ENCODE measurements at regions not wholly inside any gene's neighbourhood (a gene's known extent, or its start where the extent isn't known, plus 50 kb on each side); places are given as distances from the start of the nearest gene placed in this dataset.

GRCh38 chr11:15835788-15836411 is 520.4 kb downstream of the SOX6 start:
- no peaks in the 10 kb centered on the region for H3K4me1 ChIP-seq (ENCODE audit: insufficient read depth, low read length)
- no peak overlapping the region for H3K27ac ChIP-seq (ENCODE audit: low read depth, low read length)
- Mint-ChIP-seq H3K4me3 (no peak overlapping the region), H3K27me3 (peaks cover 0 to 1% of the 10 kb centered on the region in 2 donors), H3K36me3 (no peaks in the 10 kb centered on the region), H3K4me1 (no peaks in the 10 kb centered on the region), H3K27ac (no peak overlapping the region), H3K9me3 (peaks cover 0 to 10% (median 0%) of the 10 kb centered on the region in 5 donors)
- DNase-seq = no peak
- H3K27me3 ChIP-seq (ENCODE audit: insufficient read depth, low read length, poor library complexity, severe bottlenecking) = no peaks in the 10 kb centered on the region
- no peaks in the 10 kb centered on the region for H3K9me3 ChIP-seq (ENCODE audit: low read length)
- ChIA-PET CTCF (interaction anchor here (1.4 kb wide), 1 partner anchor 16 kb away, joined by 4 read pairs; no protein-coding TSS in a partner anchor), POLR2A (no interaction called here)
- H3K36me3 ChIP-seq (ENCODE audit: insufficient read depth, low read length) = no peaks in the 10 kb centered on the region
- no peak overlapping the region for H3K4me3 ChIP-seq (ENCODE audit: low read length)

DNA sequence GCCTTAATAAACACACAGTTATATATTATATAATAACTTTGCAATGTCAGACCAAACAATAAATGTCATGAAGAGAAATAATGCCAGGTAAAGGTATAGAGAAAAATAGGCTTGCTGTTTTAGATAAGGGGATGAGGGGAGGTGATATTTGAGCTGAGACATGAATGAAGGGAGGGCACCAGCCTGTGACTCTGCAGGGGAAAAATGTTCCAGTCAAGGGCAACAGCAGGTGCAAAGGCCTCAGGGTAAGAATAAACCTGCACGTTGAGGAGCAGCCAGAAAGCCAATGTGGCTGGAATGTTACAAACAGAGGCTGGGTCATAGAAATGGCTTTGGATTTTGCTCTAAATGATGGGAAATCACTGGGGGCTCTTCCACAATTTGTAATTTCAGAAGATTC is 519.6 kb downstream of the SOX6 start:
- no peak overlapping the region for H3K27ac ChIP-seq (ENCODE audit: low read depth, low read length)
- no peak for DNase-seq
- no peak overlapping the region for H3K27ac Mint-ChIP-seq
- no peaks in the 10 kb centered on the region for H3K9me3 ChIP-seq (ENCODE audit: low read length)
- no peaks in the 10 kb centered on the region for H3K36me3 Mint-ChIP-seq
- H3K4me1 ChIP-seq (ENCODE audit: insufficient read depth, low read length) = no peaks in the 10 kb centered on the region
- no peaks in the 10 kb centered on the region for H3K36me3 ChIP-seq (ENCODE audit: insufficient read depth, low read length)
- no peak overlapping the region for H3K4me3 Mint-ChIP-seq
- no peaks in the 10 kb centered on the region for H3K27me3 ChIP-seq (ENCODE audit: insufficient read depth, low read length, poor library complexity, severe bottlenecking)
- POLR2A ChIA-PET = no interaction called here
- H3K27me3 Mint-ChIP-seq = peaks cover 0 to 1% of the 10 kb centered on the region in 2 donors
- CTCF ChIA-PET = no interaction called here
- peaks cover 0 to 10% (median 0%) of the 10 kb centered on the region in 5 donors for H3K9me3 Mint-ChIP-seq
- no peaks in the 10 kb centered on the region for H3K4me1 Mint-ChIP-seq
- no peak overlapping the region for H3K4me3 ChIP-seq (ENCODE audit: low read length)

DNA sequence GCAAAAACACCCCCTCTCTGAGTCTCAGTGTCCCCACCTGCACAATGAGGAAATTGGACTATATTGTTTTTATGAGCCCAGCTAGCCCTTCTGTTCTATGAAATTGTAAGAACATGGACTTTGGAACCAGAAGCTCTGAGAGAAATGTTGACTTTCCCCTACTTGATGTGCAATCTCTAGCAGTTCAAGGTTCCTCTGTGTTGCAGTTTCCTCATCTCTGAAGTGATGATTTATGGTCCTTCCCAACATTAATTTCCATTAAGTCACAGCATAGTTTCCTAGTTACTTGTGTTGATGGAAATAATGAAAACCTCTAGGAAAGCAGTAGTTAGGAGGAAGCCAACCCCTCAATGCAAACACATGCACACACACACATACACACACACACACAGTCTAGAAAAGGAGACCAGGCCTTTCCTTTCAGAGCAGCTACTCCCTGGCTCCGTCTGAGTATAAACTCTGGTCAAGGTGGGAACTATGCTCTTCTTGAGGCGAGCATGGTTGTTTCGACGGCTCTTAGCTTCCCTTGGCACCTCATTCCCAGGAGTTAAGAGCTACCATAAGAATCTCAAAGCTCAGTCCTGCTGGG is 518.4 kb downstream of the SOX6 start:
- Mint-ChIP-seq H3K4me1 (no peaks in the 10 kb centered on the region), H3K36me3 (no peaks in the 10 kb centered on the region), H3K4me3 (no peak overlapping the region), H3K27ac (no peak overlapping the region), H3K9me3 (peaks cover 0 to 10% (median 0%) of the 10 kb centered on the region in 5 donors), H3K27me3 (peaks cover 0 to 1% of the 10 kb centered on the region in 2 donors)
- no peak for DNase-seq
- ChIA-PET POLR2A (no interaction called here), CTCF (no interaction called here)
- no peak overlapping the region for H3K27ac ChIP-seq (ENCODE audit: low read depth, low read length)
- H3K36me3 ChIP-seq (ENCODE audit: insufficient read depth, low read length) = no peaks in the 10 kb centered on the region
- no peaks in the 10 kb centered on the region for H3K4me1 ChIP-seq (ENCODE audit: insufficient read depth, low read length)
- no peaks in the 10 kb centered on the region for H3K9me3 ChIP-seq (ENCODE audit: low read length)
- no peaks in the 10 kb centered on the region for H3K27me3 ChIP-seq (ENCODE audit: insufficient read depth, low read length, poor library complexity, severe bottlenecking)
- H3K4me3 ChIP-seq (ENCODE audit: low read length) = no peak overlapping the region

DNA sequence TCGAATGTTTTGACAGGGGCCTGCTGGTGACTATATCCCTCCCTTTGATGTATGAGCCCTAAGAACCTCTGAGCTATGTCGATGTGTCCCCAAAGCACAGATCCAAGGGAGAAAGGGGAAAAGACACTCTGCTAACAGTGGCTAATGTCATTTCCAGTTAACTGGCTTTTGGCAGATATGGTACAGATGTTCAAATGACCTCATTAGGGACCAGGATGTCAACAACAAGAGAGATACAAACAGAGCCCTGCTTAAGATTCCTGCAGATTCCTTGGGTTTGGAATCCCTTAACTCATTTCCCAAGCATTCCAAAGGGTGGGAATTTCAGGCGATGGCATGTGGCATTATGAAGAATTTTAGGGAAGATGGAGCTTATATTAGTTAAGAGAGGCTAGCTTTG is 517.3 kb downstream of the SOX6 start:
- Mint-ChIP-seq H3K27me3 (peaks cover 0 to 1% of the 10 kb centered on the region in 2 donors), H3K9me3 (peaks cover 0 to 7% (median 0%) of the 10 kb centered on the region in 5 donors), H3K27ac (no peak overlapping the region), H3K36me3 (no peaks in the 10 kb centered on the region), H3K4me1 (no peaks in the 10 kb centered on the region), H3K4me3 (no peak overlapping the region)
- H3K9me3 ChIP-seq (ENCODE audit: low read length) = no peaks in the 10 kb centered on the region
- H3K27me3 ChIP-seq (ENCODE audit: insufficient read depth, low read length, poor library complexity, severe bottlenecking) = no peaks in the 10 kb centered on the region
- H3K27ac ChIP-seq (ENCODE audit: low read depth, low read length) = no peak overlapping the region
- no peak for DNase-seq
- H3K36me3 ChIP-seq (ENCODE audit: insufficient read depth, low read length) = no peaks in the 10 kb centered on the region
- no peaks in the 10 kb centered on the region for H3K4me1 ChIP-seq (ENCODE audit: insufficient read depth, low read length)
- ChIA-PET POLR2A (no interaction called here), CTCF (no interaction called here)
- no peak overlapping the region for H3K4me3 ChIP-seq (ENCODE audit: low read length)

GRCh38 chr11:15840966-15841365 is 515.4 kb downstream of the SOX6 start:
- Histone ChIP-seq H3K4me1 (ENCODE audit: insufficient read depth, low read length) (no peaks in the 10 kb centered on the region), H3K9me3 (ENCODE audit: low read length) (no peaks in the 10 kb centered on the region), H3K36me3 (ENCODE audit: insufficient read depth, low read length) (no peaks in the 10 kb centered on the region), H3K27me3 (ENCODE audit: insufficient read depth, low read length, poor library complexity, severe bottlenecking) (no peaks in the 10 kb centered on the region), H3K27ac (ENCODE audit: low read depth, low read length) (no peak overlapping the region), H3K4me3 (ENCODE audit: low read length) (no peak overlapping the region)
- Mint-ChIP-seq H3K36me3 (no peaks in the 10 kb centered on the region), H3K27ac (no peak overlapping the region), H3K4me3 (no peak overlapping the region), H3K4me1 (no peaks in the 10 kb centered on the region), H3K9me3 (peaks cover 0 to 6% (median 0%) of the 10 kb centered on the region in 5 donors), H3K27me3 (peaks cover 0 to under 1% of the 10 kb centered on the region in 2 donors)
- DNase-seq = no peak
- CTCF ChIA-PET = no interaction called here
- POLR2A ChIA-PET = no interaction called here

DNA sequence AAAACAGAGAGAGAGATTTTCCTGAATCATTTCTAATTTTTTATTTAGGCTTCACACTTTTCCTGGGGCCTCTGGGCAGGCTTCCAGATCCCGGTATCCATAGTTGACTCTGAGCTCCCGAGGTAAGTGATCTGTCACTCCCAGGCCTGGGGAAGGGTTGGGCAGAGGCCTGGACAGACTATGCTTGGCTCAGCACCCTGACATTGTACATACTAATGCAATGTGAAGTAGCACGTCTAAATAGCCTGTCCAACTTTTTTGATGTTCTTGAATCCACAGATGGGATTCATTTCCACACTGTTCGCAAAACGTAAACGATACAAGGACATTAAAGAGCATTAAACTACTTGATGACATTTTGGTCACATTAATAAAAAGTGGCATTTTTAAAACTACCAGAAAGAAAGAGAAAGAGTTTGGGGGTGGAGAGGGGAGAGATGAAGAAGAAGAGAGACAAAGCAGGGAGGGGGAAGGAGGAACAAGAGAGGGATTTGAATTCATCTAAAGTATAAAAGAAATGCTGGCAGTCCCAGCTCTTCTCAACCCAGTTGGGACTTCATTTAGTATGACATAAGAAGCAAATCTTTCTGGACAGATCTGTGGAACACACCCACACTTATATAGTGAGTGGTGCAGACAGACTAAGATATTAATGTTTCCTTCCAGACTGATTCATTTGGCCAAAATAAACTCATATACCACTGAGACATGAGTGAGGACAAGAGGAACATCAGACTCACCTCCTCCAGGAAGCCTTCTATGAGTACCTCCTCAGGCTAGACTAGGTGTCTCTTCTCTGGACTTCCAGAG is 514.2 kb downstream of the SOX6 start:
- no peaks in the 10 kb centered on the region for H3K36me3 ChIP-seq (ENCODE audit: insufficient read depth, low read length)
- Mint-ChIP-seq H3K4me1 (no peaks in the 10 kb centered on the region), H3K27ac (no peak overlapping the region), H3K4me3 (no peak overlapping the region), H3K36me3 (no peaks in the 10 kb centered on the region), H3K9me3 (peaks cover 0 to 2% (median 0%) of the 10 kb centered on the region in 5 donors), H3K27me3 (peaks cover 0 to 3% of the 10 kb centered on the region in 2 donors)
- no peak overlapping the region for H3K4me3 ChIP-seq (ENCODE audit: low read length)
- ChIA-PET CTCF (no interaction called here), POLR2A (no interaction called here)
- no peak overlapping the region for H3K27ac ChIP-seq (ENCODE audit: low read depth, low read length)
- no peak for DNase-seq
- H3K27me3 ChIP-seq (ENCODE audit: insufficient read depth, low read length, poor library complexity, severe bottlenecking) = no peaks in the 10 kb centered on the region
- no peaks in the 10 kb centered on the region for H3K4me1 ChIP-seq (ENCODE audit: insufficient read depth, low read length)
- no peaks in the 10 kb centered on the region for H3K9me3 ChIP-seq (ENCODE audit: low read length)

- CTCF ChIA-PET = no interaction called here
- H3K27me3 Mint-ChIP-seq = peaks cover 0 to 3% of the 10 kb centered on the region in 2 donors
- no peak overlapping the region for H3K27ac ChIP-seq (ENCODE audit: low read depth, low read length)
- no peaks in the 10 kb centered on the region for H3K27me3 ChIP-seq (ENCODE audit: insufficient read depth, low read length, poor library complexity, severe bottlenecking)
- H3K9me3 ChIP-seq (ENCODE audit: low read length) = no peaks in the 10 kb centered on the region
- peaks cover 0 to 2% (median 0%) of the 10 kb centered on the region in 5 donors for H3K9me3 Mint-ChIP-seq
- no peak overlapping the region for H3K4me3 Mint-ChIP-seq
- H3K36me3 Mint-ChIP-seq = no peaks in the 10 kb centered on the region
- H3K4me1 Mint-ChIP-seq = no peaks in the 10 kb centered on the region
- H3K36me3 ChIP-seq (ENCODE audit: insufficient read depth, low read length) = no peaks in the 10 kb centered on the region
- H3K27ac Mint-ChIP-seq = no peak overlapping the region
- no peak for DNase-seq
- H3K4me1 ChIP-seq (ENCODE audit: insufficient read depth, low read length) = no peaks in the 10 kb centered on the region
- POLR2A ChIA-PET = no interaction called here
- no peak overlapping the region for H3K4me3 ChIP-seq (ENCODE audit: low read length)
These were observed 513.0 kb downstream of the SOX6 start for GRCh38 chr11:15843309-15843872.

- H3K4me3 Mint-ChIP-seq = no peak overlapping the region
- Histone ChIP-seq H3K9me3 (ENCODE audit: low read length) (no peaks in the 10 kb centered on the region), H3K27ac (ENCODE audit: low read depth, low read length) (no peak overlapping the region), H3K4me1 (ENCODE audit: insufficient read depth, low read length) (no peaks in the 10 kb centered on the region), H3K36me3 (ENCODE audit: insufficient read depth, low read length) (no peaks in the 10 kb centered on the region), H3K27me3 (ENCODE audit: insufficient read depth, low read length, poor library complexity, severe bottlenecking) (no peaks in the 10 kb centered on the region), H3K4me3 (ENCODE audit: low read length) (no peak overlapping the region)
- no peaks in the 10 kb centered on the region for H3K4me1 Mint-ChIP-seq
- H3K27ac Mint-ChIP-seq = no peak overlapping the region
- POLR2A ChIA-PET = no interaction called here
- peaks cover 0 to 2% (median 0%) of the 10 kb centered on the region in 5 donors for H3K9me3 Mint-ChIP-seq
- CTCF ChIA-PET = no interaction called here
- peaks cover 0 to 3% of the 10 kb centered on the region in 2 donors for H3K27me3 Mint-ChIP-seq
- no peak for DNase-seq
- H3K36me3 Mint-ChIP-seq = no peaks in the 10 kb centered on the region
These were observed 511.1 kb downstream of the SOX6 start for GRCh38 chr11:15845261-15845660.

All from CD8-positive, alpha-beta memory T cell (primary cell).